ENCODE measurements at regions not wholly inside any gene's neighbourhood (a gene's known extent, or its start where the extent isn't known, plus 50 kb on each side); places are given as distances from the start of the nearest gene placed in this dataset.

- no peaks in the 10 kb centered on the region for H3K36me3 Mint-ChIP-seq (ENCODE audit: low read depth)
- no peak overlapping the region for H3K27ac Mint-ChIP-seq
- no peaks in the 10 kb centered on the region for H3K27me3 Mint-ChIP-seq
- H3K9me3 ChIP-seq (ENCODE audit: control insufficient read depth, low read length, poor library complexity, severe bottlenecking), result no peaks in the 10 kb centered on the region
- H3K4me1 Mint-ChIP-seq, result no peaks in the 10 kb centered on the region
- no peak overlapping the region for H3K4me3 Mint-ChIP-seq
- no peak for ATAC-seq
- no peak for DNase-seq
Measured at GRCh38 chr2:194720462-194720861, 936.6 kb upstream of the SLC39A10 start.

DNA sequence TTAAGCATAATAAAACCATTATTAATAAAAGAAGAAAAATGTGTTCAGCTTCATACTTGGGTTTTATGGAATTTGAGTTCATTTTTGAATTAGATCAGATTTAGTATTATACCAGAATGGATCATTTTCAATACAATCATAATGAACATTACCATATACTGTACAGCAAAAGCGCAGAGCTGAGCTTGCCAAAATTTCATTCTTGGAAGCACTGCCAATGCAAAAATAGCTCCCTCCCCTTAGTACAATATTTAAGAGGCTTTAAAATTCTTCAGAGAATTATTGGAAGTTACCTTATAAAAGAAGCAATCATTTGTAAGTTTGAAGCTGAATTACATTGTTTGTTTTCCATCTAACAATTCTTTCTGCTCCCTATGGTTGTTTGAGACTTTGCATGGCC is 938.1 kb upstream of the SLC39A10 start:
- no peaks in the 10 kb centered on the region for H3K36me3 Mint-ChIP-seq (ENCODE audit: low read depth)
- no peaks in the 10 kb centered on the region for H3K4me1 Mint-ChIP-seq
- H3K27ac Mint-ChIP-seq, result no peak overlapping the region
- H3K4me3 Mint-ChIP-seq, result no peak overlapping the region
- no peaks in the 10 kb centered on the region for H3K9me3 ChIP-seq (ENCODE audit: control insufficient read depth, low read length, poor library complexity, severe bottlenecking)
- DNase-seq (no peak), ATAC-seq (no peak)
- H3K27me3 Mint-ChIP-seq, result no peaks in the 10 kb centered on the region

- no peak overlapping the region for H3K27ac Mint-ChIP-seq
- no peaks in the 10 kb centered on the region for H3K4me1 Mint-ChIP-seq
- ATAC-seq, result no peak
- no peaks in the 10 kb centered on the region for H3K9me3 ChIP-seq (ENCODE audit: control insufficient read depth, low read length, poor library complexity, severe bottlenecking)
- H3K4me3 Mint-ChIP-seq, result no peak overlapping the region
- DNase-seq, result no peak
- no peaks in the 10 kb centered on the region for H3K27me3 Mint-ChIP-seq
- H3K36me3 Mint-ChIP-seq (ENCODE audit: low read depth), result no peaks in the 10 kb centered on the region
Measured at GRCh38 chr2:194714541-194714940, 942.5 kb upstream of the SLC39A10 start.

DNA sequence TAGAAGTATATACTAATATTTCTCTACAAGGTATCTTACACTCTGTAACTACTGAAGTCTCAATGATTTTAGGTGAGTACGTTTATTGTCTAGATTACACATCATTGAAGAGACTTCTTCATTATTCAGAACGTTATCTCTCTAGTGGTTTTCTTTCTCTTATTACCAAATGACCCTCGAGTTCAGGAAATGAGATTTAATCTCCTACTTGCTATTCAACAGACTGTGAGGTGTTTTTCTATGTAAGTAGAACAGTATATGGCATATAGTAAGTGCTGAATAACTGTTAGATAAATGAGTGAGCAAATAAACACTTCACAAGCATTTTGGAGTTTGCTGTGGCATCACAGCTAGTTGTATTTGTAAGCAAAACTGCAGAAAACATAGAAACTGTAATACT is 947.2 kb upstream of the SLC39A10 start:
- no peaks in the 10 kb centered on the region for H3K27me3 Mint-ChIP-seq
- ATAC-seq, result no peak
- H3K36me3 Mint-ChIP-seq (ENCODE audit: low read depth), result no peaks in the 10 kb centered on the region
- H3K4me1 Mint-ChIP-seq, result no peaks in the 10 kb centered on the region
- no peak overlapping the region for H3K27ac Mint-ChIP-seq
- DNase-seq, result no peak
- no peak overlapping the region for H3K4me3 Mint-ChIP-seq
- H3K9me3 ChIP-seq (ENCODE audit: control insufficient read depth, low read length, poor library complexity, severe bottlenecking), result no peaks in the 10 kb centered on the region

DNA sequence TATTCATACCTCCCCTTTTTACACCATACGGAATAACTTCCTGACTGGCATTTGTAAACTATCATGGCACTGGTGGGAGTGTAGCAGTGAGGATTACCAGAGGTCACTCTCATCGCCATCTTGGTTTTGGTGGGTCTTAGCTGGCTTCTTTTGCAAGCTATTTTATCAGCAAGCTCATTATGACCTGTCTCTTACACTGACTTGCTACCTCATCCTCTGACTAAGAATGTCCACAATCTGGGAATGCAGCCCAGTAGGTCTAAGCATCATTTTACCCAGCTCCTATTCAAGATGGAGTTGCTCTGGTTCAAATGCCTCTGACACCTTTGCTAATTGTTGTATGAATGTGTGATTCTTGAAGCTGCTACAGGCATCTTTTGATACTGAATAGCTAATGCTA is 950.8 kb upstream of the SLC39A10 start:
- no peak overlapping the region for H3K4me3 Mint-ChIP-seq
- no peaks in the 10 kb centered on the region for H3K36me3 Mint-ChIP-seq (ENCODE audit: low read depth)
- no peaks in the 10 kb centered on the region for H3K27me3 Mint-ChIP-seq
- H3K27ac Mint-ChIP-seq, result no peak overlapping the region
- no peaks in the 10 kb centered on the region for H3K9me3 ChIP-seq (ENCODE audit: control insufficient read depth, low read length, poor library complexity, severe bottlenecking)
- no peak for ATAC-seq
- no peaks in the 10 kb centered on the region for H3K4me1 Mint-ChIP-seq
- no peak for DNase-seq

GRCh38 chr2:194705398-194705797 is 951.6 kb upstream of the SLC39A10 start:
- no peak overlapping the region for H3K4me3 Mint-ChIP-seq
- no peak overlapping the region for H3K27ac Mint-ChIP-seq
- no peaks in the 10 kb centered on the region for H3K36me3 Mint-ChIP-seq (ENCODE audit: low read depth)
- no peak for ATAC-seq
- DNase-seq, result no peak
- no peaks in the 10 kb centered on the region for H3K4me1 Mint-ChIP-seq
- H3K9me3 ChIP-seq (ENCODE audit: control insufficient read depth, low read length, poor library complexity, severe bottlenecking), result no peaks in the 10 kb centered on the region
- H3K27me3 Mint-ChIP-seq, result no peaks in the 10 kb centered on the region

- H3K27ac Mint-ChIP-seq, result no peak overlapping the region
Measured at GRCh38 chr2:194700726-194701125, 956.3 kb upstream of the SLC39A10 start.

DNA sequence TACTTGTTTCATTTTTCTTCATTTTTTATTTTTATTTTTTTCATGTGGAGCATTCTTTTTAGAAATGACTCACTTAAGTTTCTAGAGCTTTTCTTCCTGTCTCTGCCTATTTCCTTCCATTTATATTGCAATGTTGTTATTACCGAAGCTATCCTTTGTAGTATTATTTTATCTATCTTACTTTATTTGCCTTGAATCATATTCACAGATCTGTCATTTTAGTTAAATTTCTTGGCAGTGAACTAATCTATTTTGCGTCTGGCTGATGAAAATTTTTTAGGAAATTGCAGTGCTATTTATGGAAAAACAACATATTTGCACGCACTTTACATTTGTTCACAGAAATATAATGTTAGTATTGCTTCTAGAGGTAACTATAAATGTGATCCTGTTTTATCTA is 956.9 kb upstream of the SLC39A10 start:
- no peaks in the 10 kb centered on the region for H3K9me3 ChIP-seq (ENCODE audit: control insufficient read depth, low read length, poor library complexity, severe bottlenecking)
- no peaks in the 10 kb centered on the region for H3K27me3 Mint-ChIP-seq
- ATAC-seq (no peak), DNase-seq (no peak)
- H3K27ac Mint-ChIP-seq, result no peak overlapping the region
- no peaks in the 10 kb centered on the region for H3K4me1 Mint-ChIP-seq
- H3K36me3 Mint-ChIP-seq (ENCODE audit: low read depth), result no peaks in the 10 kb centered on the region
- no peak overlapping the region for H3K4me3 Mint-ChIP-seq

More at GRCh38 chr2:194700726-194701125, 956.3 kb upstream of the SLC39A10 start:
- ATAC-seq (no peak), DNase-seq (no peak)
- no peak overlapping the region for H3K4me3 Mint-ChIP-seq
- H3K9me3 ChIP-seq (ENCODE audit: control insufficient read depth, low read length, poor library complexity, severe bottlenecking), result no peaks in the 10 kb centered on the region
- H3K27me3 Mint-ChIP-seq, result no peaks in the 10 kb centered on the region
- H3K4me1 Mint-ChIP-seq, result no peaks in the 10 kb centered on the region
- no peaks in the 10 kb centered on the region for H3K36me3 Mint-ChIP-seq (ENCODE audit: low read depth)

DNA sequence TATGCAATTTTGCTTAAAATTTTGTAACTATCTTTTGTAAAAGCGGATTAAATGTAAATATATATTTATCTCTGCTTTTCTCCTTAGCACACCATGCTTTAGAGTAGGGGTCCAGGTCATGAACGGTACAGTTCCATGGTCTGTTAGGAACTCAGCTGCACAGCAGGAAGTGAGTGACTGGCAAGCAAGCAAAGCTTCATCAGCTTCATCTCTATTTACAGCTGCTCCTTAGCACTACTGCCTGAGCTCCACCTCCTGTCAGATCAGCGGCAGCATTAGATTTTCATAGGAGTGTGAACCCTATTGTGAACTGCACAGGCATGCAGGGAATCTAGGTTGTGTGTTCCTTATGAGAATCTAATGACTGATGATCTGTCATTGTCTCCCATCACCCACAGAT is 959.0 kb upstream of the SLC39A10 start:
- H3K4me1 Mint-ChIP-seq, result no peaks in the 10 kb centered on the region
- no peaks in the 10 kb centered on the region for H3K36me3 Mint-ChIP-seq (ENCODE audit: low read depth)
- H3K27me3 Mint-ChIP-seq, result no peaks in the 10 kb centered on the region

GRCh38 chr2:194697439-194697838 is 959.6 kb upstream of the SLC39A10 start:
- H3K4me1 Mint-ChIP-seq, result no peaks in the 10 kb centered on the region
- H3K9me3 ChIP-seq (ENCODE audit: control insufficient read depth, low read length, poor library complexity, severe bottlenecking), result no peaks in the 10 kb centered on the region
- no peak overlapping the region for H3K4me3 Mint-ChIP-seq
- H3K27ac Mint-ChIP-seq, result no peak overlapping the region
- ATAC-seq (no peak), DNase-seq (no peak)
- H3K27me3 Mint-ChIP-seq, result no peaks in the 10 kb centered on the region
- no peaks in the 10 kb centered on the region for H3K36me3 Mint-ChIP-seq (ENCODE audit: low read depth)

More for the DNA sequence above, 959.0 kb upstream of the SLC39A10 start:
- no peaks in the 10 kb centered on the region for H3K9me3 ChIP-seq (ENCODE audit: control insufficient read depth, low read length, poor library complexity, severe bottlenecking)
- no peak for ATAC-seq
- Mint-ChIP-seq H3K27ac (no peak overlapping the region), H3K4me3 (no peak overlapping the region)
- DNase-seq, result no peak

DNA sequence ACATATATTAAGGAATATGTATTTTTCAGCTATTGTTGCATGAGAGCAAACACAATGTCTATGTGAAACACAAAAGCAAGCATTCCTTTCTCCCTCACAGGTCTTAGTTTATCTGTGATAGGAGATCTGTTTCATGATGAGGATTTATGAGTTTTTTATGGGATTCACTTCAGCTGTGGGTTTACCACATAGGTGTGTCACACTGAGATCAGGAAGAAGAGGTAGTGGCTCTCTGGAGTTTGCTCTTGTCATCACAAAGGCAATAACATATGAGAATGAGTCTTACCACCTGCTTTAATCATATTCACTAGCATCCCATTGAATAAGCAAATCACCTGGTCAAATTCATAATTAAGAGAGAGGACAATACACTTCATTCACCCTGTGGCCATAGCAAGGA is 960.3 kb upstream of the SLC39A10 start:
- no peaks in the 10 kb centered on the region for H3K9me3 ChIP-seq (ENCODE audit: control insufficient read depth, low read length, poor library complexity, severe bottlenecking)
- Mint-ChIP-seq H3K4me3 (no peak overlapping the region), H3K4me1 (no peaks in the 10 kb centered on the region), H3K27ac (no peak overlapping the region), H3K27me3 (no peaks in the 10 kb centered on the region), H3K36me3 (ENCODE audit: low read depth) (no peaks in the 10 kb centered on the region)
- DNase-seq, result no peak
- ATAC-seq, result no peak

- ATAC-seq (no peak), DNase-seq (no peak)
- no peaks in the 10 kb centered on the region for H3K4me1 Mint-ChIP-seq
- no peaks in the 10 kb centered on the region for H3K27me3 Mint-ChIP-seq
- H3K9me3 ChIP-seq (ENCODE audit: control insufficient read depth, low read length, poor library complexity, severe bottlenecking), result no peaks in the 10 kb centered on the region
- H3K36me3 Mint-ChIP-seq (ENCODE audit: low read depth), result no peaks in the 10 kb centered on the region
- no peak overlapping the region for H3K4me3 Mint-ChIP-seq
- H3K27ac Mint-ChIP-seq, result no peak overlapping the region
Measured at GRCh38 chr2:194686569-194686968, 970.5 kb upstream of the SLC39A10 start.

DNA sequence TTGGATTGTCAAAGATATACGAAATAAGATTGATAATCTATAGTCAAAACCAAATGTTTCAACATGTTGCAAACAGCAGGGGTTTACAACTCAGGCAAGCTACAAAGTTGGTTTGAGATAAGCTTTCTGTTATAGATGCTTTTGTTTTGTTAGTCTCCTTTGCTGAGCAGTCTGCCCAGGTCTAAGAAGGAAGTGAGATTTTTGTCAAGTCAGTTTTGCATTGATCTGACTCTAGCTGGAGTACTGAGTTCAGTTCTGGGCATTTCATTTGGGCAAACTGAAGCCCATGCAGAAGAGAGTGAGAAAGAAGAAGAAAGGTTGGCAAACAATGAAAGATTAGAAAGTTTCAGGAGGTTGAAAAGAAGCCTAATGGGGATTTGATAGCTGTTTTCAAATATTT is 983.0 kb upstream of the SLC39A10 start:
- ATAC-seq, result no peak
- no peaks in the 10 kb centered on the region for H3K9me3 ChIP-seq (ENCODE audit: control insufficient read depth, low read length, poor library complexity, severe bottlenecking)
- Mint-ChIP-seq H3K36me3 (ENCODE audit: low read depth) (no peaks in the 10 kb centered on the region), H3K27ac (no peak overlapping the region), H3K4me1 (no peaks in the 10 kb centered on the region), H3K4me3 (no peak overlapping the region), H3K27me3 (peaks cover 6% of the 10 kb centered on the region)
- DNase-seq, result no peak

DNA sequence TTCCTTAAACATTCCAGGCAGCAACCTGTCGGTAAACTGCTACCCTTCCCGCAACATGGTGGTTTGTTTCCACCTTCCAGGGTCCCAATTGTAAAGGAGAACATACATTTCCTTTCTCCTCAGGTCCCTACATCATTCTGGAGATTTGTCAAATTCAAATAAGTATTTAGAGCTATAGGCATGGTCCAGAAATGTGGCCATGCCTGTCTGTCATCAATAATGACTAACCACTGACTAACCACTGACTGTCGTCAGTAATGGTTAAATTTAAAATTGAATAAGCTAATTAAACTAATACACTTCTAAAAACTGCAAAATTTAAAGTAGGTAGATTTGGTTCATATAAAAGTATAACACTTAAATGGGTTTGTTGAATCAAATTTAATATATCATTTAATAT is 984.0 kb upstream of the SLC39A10 start:
- peaks cover 6% of the 10 kb centered on the region for H3K27me3 Mint-ChIP-seq
- H3K27ac Mint-ChIP-seq, result no peak overlapping the region
- ATAC-seq, result no peak
- no peaks in the 10 kb centered on the region for H3K9me3 ChIP-seq (ENCODE audit: control insufficient read depth, low read length, poor library complexity, severe bottlenecking)
- H3K4me3 Mint-ChIP-seq, result no peak overlapping the region
- no peaks in the 10 kb centered on the region for H3K4me1 Mint-ChIP-seq
- DNase-seq, result no peak
- H3K36me3 Mint-ChIP-seq (ENCODE audit: low read depth), result no peaks in the 10 kb centered on the region

- no peaks in the 10 kb centered on the region for H3K9me3 ChIP-seq (ENCODE audit: control insufficient read depth, low read length, poor library complexity, severe bottlenecking)
- no peaks in the 10 kb centered on the region for H3K4me1 Mint-ChIP-seq
- H3K27ac Mint-ChIP-seq, result no peak overlapping the region
- ATAC-seq (no peak), DNase-seq (no peak)
- H3K4me3 Mint-ChIP-seq, result no peak overlapping the region
- H3K27me3 Mint-ChIP-seq, result no peaks in the 10 kb centered on the region
- H3K36me3 Mint-ChIP-seq (ENCODE audit: low read depth), result no peaks in the 10 kb centered on the region
Measured at GRCh38 chr2:194661431-194661830, 995.6 kb upstream of the SLC39A10 start.
